K562 (cell line): ENCODE measurements at regions not wholly inside any gene's neighbourhood (a gene's known extent, or its start where the extent isn't known, plus 50 kb on each side); places are given as distances from the start of the nearest gene placed in this dataset.

ENCODE experiments used
- ATAC-seq: fragments of 200-7000 bp; cut with Tn5 transposase; 3 replicates; pipeline ENCODE4 v1.9.1; 2020; ENCODE audit warnings: moderate library complexity
- BruUV-seq: library from RNA; stranded (reverse); fragments of 400-500 nt; replicated peaks from 2 replicates; lab custom pipeline; 2021; lab: Mats Ljungman, UMichigan
- CTCF ChIA-PET: fragments of 300-600 bp; formaldehyde crosslinking; extraction: SDS; loops from one replicate; lab custom pipeline; 2021; ENCODE audit warnings: low intra/inter-chr PET ratio; lab: Yijun Ruan, JAX
- POLR2A ChIA-PET: fragments of 300-600, 350-650 bp; sonication (Branson Sonifier 250); formaldehyde crosslinking; extraction: SDS; loops from one replicate; lab custom pipeline; 2021; ENCODE audit warnings: antibody characterized with exemption, inconsistent platforms; lab: Yijun Ruan, JAX
- DNase-seq, 4 experiments: peaks; one replicate each; pipeline versions ENCODE4 v3.0.0 to v3.0.0-alpha.2; 2011 to 2018; ENCODE audit warnings: low spot score in 3 of 4, mixed read lengths in 3 of 4; ENCODE audit errors: extremely low read depth in 1 of 4
- FAIRE-seq: peaks from 2 replicates; lab custom pipeline; 2011; peaks lifted over from hg19 to GRCh38; lab: Jason Lieb, UNC
- H2AFZ ChIP-seq: 2 replicates; pipeline ENCODE4 v1.6.0; 2011; ENCODE audit warnings: low read depth, low read length, control low read depth, inconsistent platforms
- H3K27ac ChIP-seq: fragments of 200-600 bp; 3 replicates; pipeline ENCODE4 v1.8.0; 2011; ENCODE audit warnings: low read depth, mild to moderate bottlenecking, control low read depth, inconsistent platforms, low read length, moderate library complexity, mixed read lengths; ENCODE audit errors: extremely low read depth
- H3K27me3 ChIP-seq, 2 experiments: fragments of 300-600 bp in 1 of 2; 2 replicates in 1 of 2; 3 replicates in 1 of 2; pipeline versions ENCODE4 v1.6.0 to v1.8.0; 2011; ENCODE audit warnings: inconsistent platforms in 2 of 2, low read length in 2 of 2, mild to moderate bottlenecking in 1 of 2, mixed read lengths in 1 of 2, moderate library complexity in 1 of 2; ENCODE audit not compliant: control insufficient read depth in 2 of 2, insufficient read depth in 2 of 2
- H3K36me3 ChIP-seq: fragments of 300-600 bp; 3 replicates; pipeline ENCODE4 v1.8.0; 2011; ENCODE audit warnings: mild to moderate bottlenecking, low read length, inconsistent platforms; ENCODE audit not compliant: control insufficient read depth, insufficient read depth
- H3K4me1 ChIP-seq, 2 experiments: fragments of 200-600 bp in 1 of 2; replicated peaks in 1 of 2; 2 replicates in 1 of 2; 3 replicates in 1 of 2; pipeline versions ENCODE4 v1.5.1 to v1.8.0; 2011; ENCODE audit warnings: inconsistent platforms in 2 of 2, low read length in 2 of 2, mild to moderate bottlenecking in 1 of 2, mixed read lengths in 1 of 2, moderate library complexity in 1 of 2; ENCODE audit not compliant: control insufficient read depth in 2 of 2, insufficient read depth in 2 of 2
- H3K4me2 ChIP-seq: 2 replicates; pipeline ENCODE4 v1.6.1; 2011; ENCODE audit warnings: low read length, control low read depth, inconsistent platforms, mixed read lengths; ENCODE audit not compliant: insufficient read depth
- H3K4me3 ChIP-seq: fragments of 200-600 bp; sonication (generic), shearing (Covaris generic); 2 replicates; pipeline ENCODE4 v1.5.1; 2016; ENCODE audit warnings: control low read depth, inconsistent platforms
- H3K79me2 ChIP-seq: fragments of 200-600 bp; 3 replicates; pipeline ENCODE4 v1.8.0; 2011; ENCODE audit warnings: low read length, inconsistent platforms; ENCODE audit not compliant: control insufficient read depth, insufficient read depth
- H3K9ac ChIP-seq, 2 experiments: 2 replicates each; pipeline versions ENCODE4 v1.6.0 to v1.6.1; 2011; ENCODE audit warnings: low read depth in 2 of 2, low read length in 2 of 2, control low read depth in 1 of 2, inconsistent platforms in 1 of 2, mild to moderate bottlenecking in 1 of 2, mixed read lengths in 1 of 2; ENCODE audit not compliant: insufficient read depth in 1 of 2
- H3K9me1 ChIP-seq: one replicate; pipeline ENCODE4 v1.6.0; 2011; ENCODE audit warnings: inconsistent platforms, mild to moderate bottlenecking, low read length, moderate library complexity; ENCODE audit not compliant: control insufficient read depth, insufficient read depth
- H3K9me3 ChIP-seq: replicated peaks from 2 replicates; pipeline ENCODE4 v1.5.1; 2011; ENCODE audit warnings: low read depth, low read length, inconsistent platforms; ENCODE audit not compliant: control insufficient read depth, insufficient read depth
- H4K20me1 ChIP-seq: replicated peaks from 2 replicates; pipeline ENCODE4 v1.6.1; 2011; ENCODE audit warnings: low read length, inconsistent platforms, mixed read lengths; ENCODE audit not compliant: control insufficient read depth, insufficient read depth
- HNRNPH1 ChIP-seq: fragments of 200-400 bp; formaldehyde crosslinking; optimal IDR thresholded peaks from 2 replicates; pipeline ENCODE3; 2017; ENCODE audit warnings: low read depth, mild to moderate bottlenecking, low read length, moderate library complexity
- PHF21A ChIP-seq: fragments of 450-650 bp; IDR thresholded peaks from 2 replicates; pipeline ENCODE4 v1.6.1; 2017; ENCODE audit warnings: low read depth, borderline replicate concordance
- PTRF ChIP-seq: fragments of 450-650 bp; IDR thresholded peaks from 2 replicates; pipeline ENCODE4 v1.6.1; 2016; ENCODE audit warnings: mild to moderate bottlenecking, missing genetic modification characterization, missing compliant biosample characterization
- RB1 ChIP-seq: fragments of 450-650 bp; IDR thresholded peaks from 2 replicates; pipeline ENCODE4 v1.6.1; 2017; ENCODE audit warnings: low read depth, mild to moderate bottlenecking
- ZKSCAN3 ChIP-seq: fragments of 250-450 bp; sonication (Bioruptor Pico); IDR thresholded peaks from 2 replicates; pipeline ENCODE4 v1.4.0; 2020
- ZNF184 ChIP-seq: sonication (generic); formaldehyde crosslinking; IDR thresholded peaks from 2 replicates; pipeline ENCODE4 v1.5.0; 2020; ENCODE audit warnings: missing genetic modification reagents
- ZNF253 ChIP-seq: fragments of 250-450 bp; sonication (Bioruptor Pico); conservative IDR thresholded peaks from 2 replicates; pipeline ENCODE4 v1.6.1; 2021; ENCODE audit warnings: mild to moderate bottlenecking
- ZNF318 ChIP-seq, 2 experiments: fragments of 450-650 bp; IDR thresholded peaks; 2 replicates each; pipeline ENCODE4 v1.6.1; 2016; ENCODE audit warnings: mild to moderate bottlenecking in 2 of 2, borderline replicate concordance in 1 of 2, low read depth in 1 of 2, moderate library complexity in 1 of 2
- WGBS: fragments of 100-300 bp; shearing (Covaris generic); methylation state at CpG from one replicate; pipeline ENCODE4 v1.1.6; 2016; ENCODE audit warnings: low coverage, mixed read lengths; ENCODE audit not compliant: insufficient coverage; ENCODE audit errors: missing lambda C conversion rate; 5-methylcytosine and 5-hydroxymethylcytosine counted together
- in situ Hi-C: fragments of 300-500 bp; cut with MboI; formaldehyde crosslinking; loops from 4 replicates; pipeline ENCODE4 v1.15.0; 2018; ENCODE audit warnings: inconsistent platforms, mixed read lengths
- intact Hi-C: fragments of 100-400 bp; cut with micrococcal nuclease; formaldehyde crosslinking; loops from 2 replicates; pipeline ENCODE4 v1.14.2; 2022

GRCh38 chr15:38854506-38854905, 289.9 kb upstream of the RASGRP1 start:
- Histone ChIP-seq H3K79me2 (no peaks in the 10 kb centered on the region), H3K27ac (no peak overlapping the region), H3K9me1 (no peaks in the 10 kb centered on the region), H4K20me1 (no peaks in the 10 kb centered on the region), H3K4me2 (no peak overlapping the region), H2AFZ (no peak overlapping the region), H3K9ac (no peak overlapping the region), H3K4me1 (no peaks in the 10 kb centered on the region), H3K9me3 (no peaks in the 10 kb centered on the region), H3K36me3 (no peaks in the 10 kb centered on the region), H3K4me3 (no peak overlapping the region)
- BruUV-seq, result no TSS peak
- DNase-seq (no peak), ATAC-seq (no peak), FAIRE-seq (no peak)
- intact Hi-C loops, result loop anchor here (2.0 kb wide), 1 partner anchor 146 kb away; no protein-coding TSS in a partner anchor
- CTCF ChIA-PET, result no interaction called here
- WGBS, result 0% methylated on average over 4 of the region's 4 CpGs
- in situ Hi-C loops, result no loop called here
- POLR2A ChIA-PET, result no interaction called here
- TF ChIP-seq ZNF184 (CRISPR knock-in tag) (no peak), RB1 (no peak), ZKSCAN3 (CRISPR knock-in tag) (no peak), ZNF318 (IDR thresholded peaks at IDR 0.05; ENCODE audit: borderline replicate concordance in 1 of 2, low read depth in 1 of 2) (no peak), PTRF (tag) (no peak), HNRNPH1 (no peak), PHF21A (no peak), ZNF253 (CRISPR knock-in tag) (no peak)
- TF ChIP-seq, all 486 proteins: peak for 0
- H3K27me3 ChIP-seq, result no peaks in the 10 kb centered on the region
